ENCODE measurements at regions not wholly inside any gene's neighbourhood (a gene's known extent, or its start where the extent isn't known, plus 50 kb on each side); places are given as distances from the start of the nearest gene placed in this dataset.

- Histone ChIP-seq H2BK5ac (ENCODE audit: insufficient read length, low read length) (no peak overlapping the region), H3K56ac (ENCODE audit: insufficient read length, low read depth, low read length) (no peak overlapping the region), H3K79me2 (ENCODE audit: insufficient read depth, low read length) (no peaks in the 10 kb centered on the region), H2AFZ (ENCODE audit: low read length) (no peak overlapping the region), H3K23me2 (ENCODE audit: insufficient read length, low read depth, low read length, poor library complexity, severe bottlenecking) (no peaks in the 10 kb centered on the region), H3K4me2 (ENCODE audit: insufficient read depth, insufficient read length, low read length) (no peak overlapping the region), H3K14ac (ENCODE audit: insufficient read depth, low read length) (no peak overlapping the region), H3K79me1 (ENCODE audit: insufficient read depth, low read depth, low read length, poor library complexity, severe bottlenecking) (no peaks in the 10 kb centered on the region), H3K9ac (ENCODE audit: extremely low read depth, insufficient read length, low read length) (no peak overlapping the region), H2BK20ac (ENCODE audit: low read depth, low read length, poor library complexity, severe bottlenecking) (no peak overlapping the region), H3K27ac (ENCODE audit: insufficient read length, low read depth, low read length) (no peak overlapping the region), H3K9me3 (ENCODE audit: control insufficient read depth, low read depth, low read length) (no peaks in the 10 kb centered on the region), H3K27me3 (ENCODE audit: insufficient read depth, low read length) (no peaks in the 10 kb centered on the region), H2BK120ac (ENCODE audit: low read depth, low read length, poor library complexity, severe bottlenecking) (no peak overlapping the region), H4K20me1 (ENCODE audit: control insufficient read depth, insufficient read depth, insufficient read length) (no peaks in the 10 kb centered on the region), H3T11ph (ENCODE audit: low read length) (no peak overlapping the region), H3K4ac (ENCODE audit: low read depth, low read length) (no peak overlapping the region), H4K91ac (ENCODE audit: insufficient read length, low read depth, low read length) (no peak overlapping the region), H3K23ac (ENCODE audit: insufficient read length, low read depth, low read length) (no peak overlapping the region), H4K5ac (ENCODE audit: insufficient read length, low read depth, low read length) (no peak overlapping the region), H2BK15ac (ENCODE audit: low read depth, low read length) (no peak overlapping the region), H3K4me1 (ENCODE audit: insufficient read depth, low read length) (no peaks in the 10 kb centered on the region), H2BK12ac (ENCODE audit: insufficient read length, low read depth, low read length) (no peak overlapping the region), H2AK5ac (ENCODE audit: insufficient read length, low read length) (no peak overlapping the region), H3K18ac (ENCODE audit: insufficient read length, low read depth, low read length) (no peak overlapping the region), H4K8ac (replicated peaks; ENCODE audit: insufficient read length, low read depth, low read length) (no peak overlapping the region)
- no peak for DNase-seq
- Mint-ChIP-seq H3K27me3 (ENCODE audit: low read depth) (no peaks in the 10 kb centered on the region), H3K4me3 (no peak overlapping the region), H3K4me1 (peaks cover 6 to 22% of the 10 kb centered on the region in 2 experiments), H3K9me3 (peaks cover 7 to 10% of the 10 kb centered on the region in 2 experiments; a peak in 3 of 5 replicates), H3K27ac (no peak overlapping the region), H3K36me3 (ENCODE audit: insufficient read depth in 1 of 3, low read depth in 3 of 3) (peaks cover 5 to 9% (median 8%) of the 10 kb centered on the region in 3 experiments; a peak in 5 of 7 replicates)
- no CpG with 5 or more reads among the region's 4 CpGs for WGBS (ENCODE audit: extremely low coverage, insufficient read length, low lambda C conversion rate)
- no peak for TF ChIP-seq CTCF (conservative IDR thresholded peaks at IDR 0.05)
Measured at GRCh38 chr16:13426736-13427135, 493.2 kb upstream of the ERCC4 start.
